Thyroid gland (tissue), 4 donors: ENCODE measurements at regions not wholly inside any gene's neighbourhood (a gene's known extent, or its start where the extent isn't known, plus 50 kb on each side); places are given as distances from the start of the nearest gene placed in this dataset.
A peak's percentile ranks its signal among the peaks of the same experiment; 100 is the strongest.

ENCODE experiments used
- DNase-seq, 2 donors: peaks; one replicate each; pipeline ENCODE4 v3.0.0-alpha.2; 2019
- H3K27ac ChIP-seq, 3 donors: fragments of 200-600 bp; sonication (generic); 1 replicate in 2 of 3; 2 replicates in 1 of 3; pipeline ENCODE4 v1.5.1; 2016 to 2019; ENCODE audit warnings: mild to moderate bottlenecking in 1 of 3, moderate library complexity in 1 of 3
- H3K27me3 ChIP-seq: fragments of 200-600 bp; sonication (generic); one replicate; pipeline ENCODE4 v1.5.1; 2019
- H3K36me3 ChIP-seq, 2 donors: fragments of 200-600 bp; sonication (generic); one replicate each; pipeline ENCODE4 v1.5.1; 2016 to 2019
- H3K4me1 ChIP-seq, 2 donors: fragments of 200-600 bp; sonication (generic); one replicate each; pipeline ENCODE4 v1.5.1; 2017 to 2019
- H3K4me3 ChIP-seq, 3 donors: fragments of 200-600 bp; sonication (generic); replicated peaks in 1 of 3; 1 replicate in 2 of 3; 2 replicates in 1 of 3; pipeline ENCODE4 v1.5.1; 2016; ENCODE audit warnings: mild to moderate bottlenecking in 1 of 3
- H3K9me3 ChIP-seq: fragments of 200-600 bp; sonication (generic); one replicate; pipeline ENCODE4 v1.5.1; 2017
- POLR2A ChIP-seq, 2 donors: fragments of 450-650 bp; IDR thresholded peaks; one replicate each; pipeline ENCODE4 v1.6.1; 2017; ENCODE audit warnings: antibody characterized with exemption in 2 of 2, mild to moderate bottlenecking in 2 of 2, moderate library complexity in 1 of 2
- WGBS, 2 donors: methylation state at CpG; one replicate each; pipeline ENCODE4 v1.1.5; 2017; 5-methylcytosine and 5-hydroxymethylcytosine counted together
- intact Hi-C: fragments of 100-400 bp; cut with DNase I; formaldehyde crosslinking; loops from one replicate; pipeline ENCODE4 v1.15.1; 2023
- TF ChIP-seq, protein P1 (sequence below), 6 experiments: fragments of 200-600 bp in 3 of 6; fragments of 450-650 bp in 3 of 6; sonication (generic) in 3 of 6; IDR thresholded peaks; one replicate each; pipeline ENCODE4 v1.5.1; 2016 to 2019; ENCODE audit warnings: antibody characterized with exemption in 6 of 6, mild to moderate bottlenecking in 2 of 6, inconsistent platforms in 1 of 6, moderate library complexity in 1 of 6

DNA sequence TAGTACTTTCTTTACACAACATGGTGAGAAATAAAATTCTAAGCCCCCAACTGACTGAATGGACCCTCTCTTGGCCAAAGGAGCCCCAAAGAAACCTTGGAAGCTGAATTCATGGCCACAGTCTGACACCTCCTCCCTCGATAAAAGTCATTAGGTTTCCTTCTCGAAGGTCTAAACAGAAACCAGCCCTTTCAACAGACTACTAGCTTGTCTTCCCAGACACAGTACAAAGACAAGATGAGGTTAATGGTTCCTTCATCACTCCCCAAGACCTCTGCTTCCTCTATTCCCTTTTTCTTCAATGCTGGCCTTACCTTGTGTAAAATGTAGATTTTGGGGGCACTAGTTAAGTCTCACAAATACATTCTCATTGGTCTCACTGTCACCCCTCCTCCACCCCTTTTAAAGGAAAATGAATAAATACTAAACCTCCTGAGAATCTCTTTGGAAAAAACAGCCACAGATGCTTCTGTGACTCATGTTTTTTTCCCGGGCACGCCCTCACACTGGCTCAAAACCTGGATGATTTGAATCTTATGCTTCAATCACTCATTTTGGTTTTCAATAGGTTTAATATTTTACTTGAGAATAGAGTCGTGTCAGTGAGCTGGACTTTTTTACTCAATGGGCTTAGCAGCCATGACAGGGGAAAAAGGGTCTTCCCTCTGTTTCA lies 65.8 kb upstream of the MED4 start:
- 68% methylated on average over 5 of the region's 5 CpGs for WGBS, 2 donors
- Histone ChIP-seq H3K4me3 (no peak overlapping the region), H3K27ac (peak overlapping the region in 2 of 3 donors; percentile 46 to 62), H3K9me3 (no peaks in the 10 kb centered on the region), H3K4me1 (peaks cover 0 to 16% of the 10 kb centered on the region in 2 donors), H3K36me3 (no peaks in the 10 kb centered on the region), H3K27me3 (no peaks in the 10 kb centered on the region)
- TF ChIP-seq, protein P1, sequence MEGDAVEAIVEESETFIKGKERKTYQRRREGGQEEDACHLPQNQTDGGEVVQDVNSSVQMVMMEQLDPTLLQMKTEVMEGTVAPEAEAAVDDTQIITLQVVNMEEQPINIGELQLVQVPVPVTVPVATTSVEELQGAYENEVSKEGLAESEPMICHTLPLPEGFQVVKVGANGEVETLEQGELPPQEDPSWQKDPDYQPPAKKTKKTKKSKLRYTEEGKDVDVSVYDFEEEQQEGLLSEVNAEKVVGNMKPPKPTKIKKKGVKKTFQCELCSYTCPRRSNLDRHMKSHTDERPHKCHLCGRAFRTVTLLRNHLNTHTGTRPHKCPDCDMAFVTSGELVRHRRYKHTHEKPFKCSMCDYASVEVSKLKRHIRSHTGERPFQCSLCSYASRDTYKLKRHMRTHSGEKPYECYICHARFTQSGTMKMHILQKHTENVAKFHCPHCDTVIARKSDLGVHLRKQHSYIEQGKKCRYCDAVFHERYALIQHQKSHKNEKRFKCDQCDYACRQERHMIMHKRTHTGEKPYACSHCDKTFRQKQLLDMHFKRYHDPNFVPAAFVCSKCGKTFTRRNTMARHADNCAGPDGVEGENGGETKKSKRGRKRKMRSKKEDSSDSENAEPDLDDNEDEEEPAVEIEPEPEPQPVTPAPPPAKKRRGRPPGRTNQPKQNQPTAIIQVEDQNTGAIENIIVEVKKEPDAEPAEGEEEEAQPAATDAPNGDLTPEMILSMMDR (IDR thresholded peaks at IDR 0.05) = no peak
- no peak for TF ChIP-seq POLR2A (IDR thresholded peaks at IDR 0.05)
- no peak for DNase-seq
- intact Hi-C loops = no loop called here

DNA sequence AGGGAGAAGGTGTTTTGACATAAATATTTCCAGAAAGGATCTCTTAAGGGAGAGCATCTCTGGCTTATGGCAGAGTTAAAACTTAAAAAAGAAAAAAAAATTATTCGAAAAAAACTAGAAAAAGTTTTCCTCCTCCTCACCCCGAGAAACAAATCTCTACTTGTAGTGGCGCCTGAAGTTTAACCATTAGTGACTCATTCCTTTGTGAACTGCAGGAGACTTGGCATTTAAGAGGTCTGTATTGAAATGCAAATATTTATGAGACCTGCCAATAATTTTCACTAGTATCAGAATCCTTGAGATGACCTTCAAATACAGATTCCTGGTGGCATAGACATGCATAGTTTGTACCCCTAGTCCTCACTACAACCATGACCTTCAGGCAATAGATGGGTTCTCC lies 64.9 kb upstream of the MED4 start:
- H3K27ac ChIP-seq = no peak overlapping the region

DNA sequence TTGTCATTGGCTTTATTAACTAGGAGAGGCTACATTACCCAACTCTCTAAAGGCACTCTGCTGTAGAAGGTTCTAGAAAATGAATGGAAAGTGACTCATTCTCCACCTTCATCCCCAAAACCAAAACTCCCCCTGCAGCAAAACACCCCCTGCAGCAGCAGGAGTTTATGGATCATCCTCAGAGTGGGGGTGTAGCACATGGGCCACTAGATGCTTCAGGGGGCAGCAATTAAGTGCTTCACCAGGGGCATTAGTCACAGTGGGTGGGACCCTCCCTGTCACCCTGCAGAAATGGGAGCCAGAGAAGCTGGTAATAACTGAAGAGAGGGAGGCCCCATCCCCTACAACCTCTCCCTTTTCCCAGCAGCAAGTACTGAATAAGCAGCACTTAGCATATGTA lies 64.5 kb upstream of the MED4 start:
- H3K27ac ChIP-seq = no peak overlapping the region
- H3K4me3 ChIP-seq = no peak overlapping the region
- intact Hi-C loops = no loop called here
- peaks cover 0 to 16% of the 10 kb centered on the region in 2 donors for H3K4me1 ChIP-seq
- no peaks in the 10 kb centered on the region for H3K9me3 ChIP-seq
- no peak for TF ChIP-seq POLR2A (IDR thresholded peaks at IDR 0.05)
- TF ChIP-seq, protein P1 (IDR thresholded peaks at IDR 0.05) = no peak
- no peak for DNase-seq
- H3K36me3 ChIP-seq = no peaks in the 10 kb centered on the region
- H3K27me3 ChIP-seq = no peaks in the 10 kb centered on the region

More for the DNA sequence above, 64.9 kb upstream of the MED4 start:
- Histone ChIP-seq H3K27me3 (no peaks in the 10 kb centered on the region), H3K4me1 (peaks cover 0 to 16% of the 10 kb centered on the region in 2 donors), H3K9me3 (no peaks in the 10 kb centered on the region), H3K36me3 (no peaks in the 10 kb centered on the region), H3K4me3 (no peak overlapping the region)
- TF ChIP-seq, protein P1 (IDR thresholded peaks at IDR 0.05) = no peak
- TF ChIP-seq POLR2A (IDR thresholded peaks at IDR 0.05) = no peak
- intact Hi-C loops = no loop called here
- 71 to 77% methylated on average over 3 of the region's 3 CpGs for WGBS, 2 donors
- DNase-seq = no peak

DNA sequence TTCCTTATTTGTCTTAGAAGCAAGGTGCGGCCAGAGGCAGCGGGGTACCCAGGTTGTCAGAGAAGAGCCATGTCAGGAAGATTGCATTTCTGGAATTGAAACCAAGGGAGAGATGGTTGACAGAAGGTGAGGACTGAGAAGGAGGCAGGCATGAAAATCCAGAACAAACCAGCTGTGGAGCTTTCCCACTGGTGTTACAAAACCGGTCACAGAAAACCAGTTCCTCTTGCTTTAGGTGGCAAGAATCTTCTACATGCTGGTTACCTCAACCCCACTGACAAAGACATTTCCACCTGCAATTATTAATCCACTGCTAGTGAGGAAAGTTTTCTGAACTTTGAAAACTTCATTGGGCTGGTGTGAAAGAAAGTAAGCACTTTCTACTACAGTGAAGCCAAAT lies 64.0 kb upstream of the MED4 start:
- intact Hi-C loops = no loop called here
- Histone ChIP-seq H3K27ac (no peak overlapping the region), H3K9me3 (no peaks in the 10 kb centered on the region), H3K4me1 (peaks cover 0 to 16% of the 10 kb centered on the region in 2 donors), H3K27me3 (no peaks in the 10 kb centered on the region), H3K36me3 (no peaks in the 10 kb centered on the region), H3K4me3 (no peak overlapping the region)
- TF ChIP-seq POLR2A (IDR thresholded peaks at IDR 0.05) = no peak
- TF ChIP-seq, protein P1 (IDR thresholded peaks at IDR 0.05) = no peak
- WGBS, 2 donors = 83 to 91% methylated on average over 3 of the region's 3 CpGs
- DNase-seq = no peak

DNA sequence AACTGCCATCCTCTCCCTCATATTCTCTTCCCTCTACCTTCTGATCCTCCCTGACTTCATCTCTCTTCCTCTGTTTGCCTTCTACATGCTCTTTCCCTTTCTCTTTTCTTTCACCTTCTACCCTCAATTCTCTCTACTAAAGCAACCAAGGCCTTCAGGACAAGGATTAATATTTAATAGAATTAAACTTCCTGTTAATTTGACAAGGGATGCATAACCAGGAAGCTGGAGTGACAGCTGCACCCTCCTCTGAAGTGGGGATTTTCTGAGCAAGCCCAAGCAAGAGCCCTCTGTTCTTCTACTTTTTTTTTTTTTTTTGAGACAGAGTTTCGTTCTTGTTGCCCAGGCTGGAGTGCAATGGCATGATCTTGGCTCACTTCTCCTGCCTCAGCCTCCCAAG lies 63.4 kb upstream of the MED4 start:
- WGBS, 2 donors = 76 to 77% methylated on average over 1 of the region's 1 CpG
- no peaks in the 10 kb centered on the region for H3K9me3 ChIP-seq
- TF ChIP-seq, protein P1 (IDR thresholded peaks at IDR 0.05) = no peak
- TF ChIP-seq POLR2A (IDR thresholded peaks at IDR 0.05) = no peak
- no peaks in the 10 kb centered on the region for H3K27me3 ChIP-seq
- intact Hi-C loops = no loop called here
- peaks cover 0 to 16% of the 10 kb centered on the region in 2 donors for H3K4me1 ChIP-seq
- no peak for DNase-seq
- H3K36me3 ChIP-seq = no peaks in the 10 kb centered on the region
- no peak overlapping the region for H3K27ac ChIP-seq
- H3K4me3 ChIP-seq = no peak overlapping the region
